ENCODE measurements at regions not wholly inside any gene's neighbourhood (a gene's known extent, or its start where the extent isn't known, plus 50 kb on each side); places are given as distances from the start of the nearest gene placed in this dataset.

- no peak overlapping the region for H3K27ac ChIP-seq (ENCODE audit: low read depth, low read length, poor library complexity, severe bottlenecking)
- H3K9me2 ChIP-seq (ENCODE audit: low read depth, low read length): no peaks in the 10 kb centered on the region
- no peaks in the 10 kb centered on the region for H3K79me2 ChIP-seq (ENCODE audit: insufficient read depth, low read length)
- no peaks in the 10 kb centered on the region for H4K20me1 ChIP-seq (ENCODE audit: insufficient read depth, low read length)
- H3K4me2 ChIP-seq (ENCODE audit: low read length): no peak overlapping the region
- H3K9ac ChIP-seq (ENCODE audit: low read length): no peak overlapping the region
- TF ChIP-seq, protein P1, sequence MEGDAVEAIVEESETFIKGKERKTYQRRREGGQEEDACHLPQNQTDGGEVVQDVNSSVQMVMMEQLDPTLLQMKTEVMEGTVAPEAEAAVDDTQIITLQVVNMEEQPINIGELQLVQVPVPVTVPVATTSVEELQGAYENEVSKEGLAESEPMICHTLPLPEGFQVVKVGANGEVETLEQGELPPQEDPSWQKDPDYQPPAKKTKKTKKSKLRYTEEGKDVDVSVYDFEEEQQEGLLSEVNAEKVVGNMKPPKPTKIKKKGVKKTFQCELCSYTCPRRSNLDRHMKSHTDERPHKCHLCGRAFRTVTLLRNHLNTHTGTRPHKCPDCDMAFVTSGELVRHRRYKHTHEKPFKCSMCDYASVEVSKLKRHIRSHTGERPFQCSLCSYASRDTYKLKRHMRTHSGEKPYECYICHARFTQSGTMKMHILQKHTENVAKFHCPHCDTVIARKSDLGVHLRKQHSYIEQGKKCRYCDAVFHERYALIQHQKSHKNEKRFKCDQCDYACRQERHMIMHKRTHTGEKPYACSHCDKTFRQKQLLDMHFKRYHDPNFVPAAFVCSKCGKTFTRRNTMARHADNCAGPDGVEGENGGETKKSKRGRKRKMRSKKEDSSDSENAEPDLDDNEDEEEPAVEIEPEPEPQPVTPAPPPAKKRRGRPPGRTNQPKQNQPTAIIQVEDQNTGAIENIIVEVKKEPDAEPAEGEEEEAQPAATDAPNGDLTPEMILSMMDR (IDR thresholded peaks at IDR 0.05; ENCODE audit: low read length): peak; percentile 12; the same call in 1 of the 2 replicates
- TF ChIP-seq EZH2 (IDR thresholded peaks at IDR 0.05; ENCODE audit: borderline replicate concordance, low read length): no peak
- H2AFZ ChIP-seq (ENCODE audit: low read length): no peak overlapping the region
- H3K36me3 ChIP-seq (ENCODE audit: insufficient read depth, low read length): no peaks in the 10 kb centered on the region
- H3F3A ChIP-seq (ENCODE audit: insufficient read depth, low read length): no peaks in the 10 kb centered on the region
- no peak overlapping the region for H3K4me3 ChIP-seq (ENCODE audit: low read depth, low read length, poor library complexity, severe bottlenecking)
- no peaks in the 10 kb centered on the region for H3K9me3 ChIP-seq (ENCODE audit: low read length)
- H3K27me3 ChIP-seq (ENCODE audit: insufficient read depth, low read length): no peaks in the 10 kb centered on the region
- no peaks in the 10 kb centered on the region for H3K4me1 ChIP-seq (ENCODE audit: insufficient read depth, low read length, severe bottlenecking)
These were observed 220.7 kb downstream of the TACR3 start for GRCh38 chr4:103499094-103499493.

DNA sequence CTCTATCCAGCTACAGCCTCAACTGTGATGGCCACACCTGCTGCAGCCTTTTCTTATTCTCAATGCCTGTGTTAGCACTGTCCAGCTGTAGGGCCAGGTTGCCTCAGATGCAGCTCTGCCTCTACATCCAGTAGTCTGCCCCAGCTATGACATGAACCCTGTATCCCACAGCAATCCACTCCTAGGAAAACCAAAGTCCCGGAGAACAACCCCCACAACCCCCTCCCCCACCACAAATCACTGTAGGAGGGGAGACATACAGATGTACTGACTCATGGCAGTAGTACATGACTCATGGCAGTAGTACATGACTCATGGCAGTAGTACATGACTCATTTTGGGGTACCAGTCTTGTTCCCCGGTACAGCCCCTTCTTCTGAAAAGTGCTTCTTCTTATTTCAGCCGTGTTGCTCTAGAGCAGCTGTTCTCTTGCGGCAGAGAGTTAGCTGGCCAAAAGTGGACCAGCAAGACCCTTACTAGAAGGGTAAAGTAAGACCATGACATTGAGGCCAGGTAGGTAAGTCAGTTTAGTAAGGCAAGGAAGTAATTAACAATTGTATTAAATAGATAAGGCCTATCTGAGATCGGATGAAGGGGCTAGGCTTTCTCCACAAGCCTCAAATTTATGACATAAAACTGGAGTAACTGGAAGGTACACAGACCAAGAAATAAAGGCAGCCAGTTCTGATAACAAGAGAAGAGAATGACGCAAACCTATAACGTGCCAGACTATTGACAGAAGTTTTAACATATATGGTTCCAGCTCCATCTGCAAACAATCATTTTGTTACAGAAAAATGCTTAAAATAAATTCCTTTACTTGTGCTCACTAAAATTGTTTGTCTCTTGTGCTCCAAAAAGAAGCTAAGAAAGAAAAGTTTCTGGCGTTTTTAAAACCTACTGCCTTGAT, 221.4 kb downstream of the TACR3 start:
- H3K9ac ChIP-seq (ENCODE audit: low read length): no peak overlapping the region
- H3K27ac ChIP-seq (ENCODE audit: low read depth, low read length, poor library complexity, severe bottlenecking): no peak overlapping the region
- H3K79me2 ChIP-seq (ENCODE audit: insufficient read depth, low read length): no peaks in the 10 kb centered on the region
- H4K20me1 ChIP-seq (ENCODE audit: insufficient read depth, low read length): no peaks in the 10 kb centered on the region
- TF ChIP-seq EZH2 (IDR thresholded peaks at IDR 0.05; ENCODE audit: borderline replicate concordance, low read length): no peak
- TF ChIP-seq, protein P1 (IDR thresholded peaks at IDR 0.05; ENCODE audit: low read length): no peak
- H3K4me1 ChIP-seq (ENCODE audit: insufficient read depth, low read length, severe bottlenecking): no peaks in the 10 kb centered on the region
- H3K9me3 ChIP-seq (ENCODE audit: low read length): no peaks in the 10 kb centered on the region
- no peak overlapping the region for H3K4me3 ChIP-seq (ENCODE audit: low read depth, low read length, poor library complexity, severe bottlenecking)
- H2AFZ ChIP-seq (ENCODE audit: low read length): no peak overlapping the region
- H3K9me2 ChIP-seq (ENCODE audit: low read depth, low read length): no peaks in the 10 kb centered on the region
- no peak overlapping the region for H3K4me2 ChIP-seq (ENCODE audit: low read length)
- no peaks in the 10 kb centered on the region for H3K36me3 ChIP-seq (ENCODE audit: insufficient read depth, low read length)
- H3F3A ChIP-seq (ENCODE audit: insufficient read depth, low read length): no peaks in the 10 kb centered on the region
- H3K27me3 ChIP-seq (ENCODE audit: insufficient read depth, low read length): no peaks in the 10 kb centered on the region

DNA sequence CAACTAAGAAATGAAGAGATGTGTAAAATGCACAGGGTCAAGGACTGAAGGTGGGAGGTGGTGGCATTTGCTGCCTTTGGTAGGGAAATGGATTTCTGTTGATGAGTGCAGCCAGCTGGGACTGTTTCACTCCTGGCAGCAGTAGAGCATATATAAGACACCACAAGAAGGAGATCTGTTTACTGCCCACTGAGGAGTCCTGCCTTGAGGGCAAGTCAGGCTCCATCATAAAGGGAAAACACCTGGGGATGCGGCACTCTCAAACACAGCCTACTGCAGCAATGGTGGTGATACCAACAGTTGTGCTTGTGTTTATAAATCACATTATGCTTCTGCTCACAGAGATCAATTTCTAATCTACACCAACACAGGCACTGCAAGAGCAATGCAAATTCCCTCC, 222.1 kb downstream of the TACR3 start:
- Histone ChIP-seq H3K4me3 (ENCODE audit: low read depth, low read length, poor library complexity, severe bottlenecking) (no peak overlapping the region), H3K27ac (ENCODE audit: low read depth, low read length, poor library complexity, severe bottlenecking) (no peak overlapping the region), H3K79me2 (ENCODE audit: insufficient read depth, low read length) (no peaks in the 10 kb centered on the region), H3K9me2 (ENCODE audit: low read depth, low read length) (no peaks in the 10 kb centered on the region), H3K9me3 (ENCODE audit: low read length) (no peaks in the 10 kb centered on the region), H2AFZ (ENCODE audit: low read length) (no peak overlapping the region), H3K9ac (ENCODE audit: low read length) (no peak overlapping the region), H3K27me3 (ENCODE audit: insufficient read depth, low read length) (no peaks in the 10 kb centered on the region), H3K4me2 (ENCODE audit: low read length) (no peak overlapping the region), H4K20me1 (ENCODE audit: insufficient read depth, low read length) (no peaks in the 10 kb centered on the region), H3K4me1 (ENCODE audit: insufficient read depth, low read length, severe bottlenecking) (no peaks in the 10 kb centered on the region), H3F3A (ENCODE audit: insufficient read depth, low read length) (no peaks in the 10 kb centered on the region), H3K36me3 (ENCODE audit: insufficient read depth, low read length) (no peaks in the 10 kb centered on the region)
- no peak for TF ChIP-seq EZH2 (IDR thresholded peaks at IDR 0.05; ENCODE audit: borderline replicate concordance, low read length)
- TF ChIP-seq, protein P1 (IDR thresholded peaks at IDR 0.05; ENCODE audit: low read length): no peak

Measured in OCI-LY1 (cell line).